ENCODE measurements at regions not wholly inside any gene's neighbourhood (a gene's known extent, or its start where the extent isn't known, plus 50 kb on each side); places are given as distances from the start of the nearest gene placed in this dataset.

GRCh38 chr13:34064456-34065205 is 246.7 kb downstream of the RFC3 start:
- no peak overlapping the region for H2AFZ ChIP-seq (ENCODE audit: low read length)
- H3K9me3 ChIP-seq (ENCODE audit: insufficient read depth, low read depth, low read length): no peaks in the 10 kb centered on the region
- H3K79me2 ChIP-seq (ENCODE audit: insufficient read depth, low read length): no peaks in the 10 kb centered on the region
- no peak overlapping the region for H3K9ac ChIP-seq (ENCODE audit: low read depth, low read length, poor library complexity, severe bottlenecking)
- no peaks in the 10 kb centered on the region for H3K36me3 ChIP-seq (ENCODE audit: insufficient read depth, low read length)
- no peaks in the 10 kb centered on the region for H3K4me1 ChIP-seq (ENCODE audit: insufficient read depth, low read length, poor library complexity, severe bottlenecking)
- no peaks in the 10 kb centered on the region for H3K27me3 ChIP-seq (ENCODE audit: insufficient read depth, low read length, poor library complexity, severe bottlenecking)
- no peak overlapping the region for H3K4me2 ChIP-seq (ENCODE audit: low read depth, low read length, poor library complexity, severe bottlenecking)
- H3F3A ChIP-seq (ENCODE audit: low read depth): no peaks in the 10 kb centered on the region
- no peak overlapping the region for H3K4me3 ChIP-seq (ENCODE audit: low read length, poor library complexity, severe bottlenecking)
- TF ChIP-seq CTCF (conservative IDR thresholded peaks at IDR 0.05; ENCODE audit: low read length) (no peak), EZH2phosphoT487 (IDR thresholded peaks at IDR 0.05; ENCODE audit: borderline replicate concordance) (no peak)
- H4K20me1 ChIP-seq (ENCODE audit: insufficient read depth, low read length, poor library complexity, severe bottlenecking): no peaks in the 10 kb centered on the region
- H3K9me2 ChIP-seq (replicated peaks; ENCODE audit: low read depth, low read length): no peaks in the 10 kb centered on the region

- Histone ChIP-seq H2AFZ (ENCODE audit: low read length) (no peak overlapping the region), H3K9me3 (ENCODE audit: insufficient read depth, low read depth, low read length) (no peaks in the 10 kb centered on the region), H3F3A (ENCODE audit: low read depth) (no peaks in the 10 kb centered on the region), H3K4me3 (ENCODE audit: low read length, poor library complexity, severe bottlenecking) (no peak overlapping the region), H3K4me2 (ENCODE audit: low read depth, low read length, poor library complexity, severe bottlenecking) (no peak overlapping the region), H3K9ac (ENCODE audit: low read depth, low read length, poor library complexity, severe bottlenecking) (no peak overlapping the region), H3K4me1 (ENCODE audit: insufficient read depth, low read length, poor library complexity, severe bottlenecking) (no peaks in the 10 kb centered on the region), H3K79me2 (ENCODE audit: insufficient read depth, low read length) (no peaks in the 10 kb centered on the region), H3K9me2 (replicated peaks; ENCODE audit: low read depth, low read length) (no peaks in the 10 kb centered on the region), H3K27me3 (ENCODE audit: insufficient read depth, low read length, poor library complexity, severe bottlenecking) (no peaks in the 10 kb centered on the region), H4K20me1 (ENCODE audit: insufficient read depth, low read length, poor library complexity, severe bottlenecking) (no peaks in the 10 kb centered on the region), H3K36me3 (ENCODE audit: insufficient read depth, low read length) (no peaks in the 10 kb centered on the region)
- TF ChIP-seq EZH2phosphoT487 (IDR thresholded peaks at IDR 0.05; ENCODE audit: borderline replicate concordance) (no peak), CTCF (conservative IDR thresholded peaks at IDR 0.05; ENCODE audit: low read length) (no peak)
Measured at GRCh38 chr13:34065928-34066327, 248.0 kb downstream of the RFC3 start.

GRCh38 chr13:34066344-34066743 is 248.4 kb downstream of the RFC3 start:
- no peaks in the 10 kb centered on the region for H4K20me1 ChIP-seq (ENCODE audit: insufficient read depth, low read length, poor library complexity, severe bottlenecking)
- H3K79me2 ChIP-seq (ENCODE audit: insufficient read depth, low read length): no peaks in the 10 kb centered on the region
- H3K9me3 ChIP-seq (ENCODE audit: insufficient read depth, low read depth, low read length): no peaks in the 10 kb centered on the region
- TF ChIP-seq CTCF (conservative IDR thresholded peaks at IDR 0.05; ENCODE audit: low read length) (no peak), EZH2phosphoT487 (IDR thresholded peaks at IDR 0.05; ENCODE audit: borderline replicate concordance) (no peak)
- no peaks in the 10 kb centered on the region for H3F3A ChIP-seq (ENCODE audit: low read depth)
- no peaks in the 10 kb centered on the region for H3K9me2 ChIP-seq (replicated peaks; ENCODE audit: low read depth, low read length)
- no peaks in the 10 kb centered on the region for H3K27me3 ChIP-seq (ENCODE audit: insufficient read depth, low read length, poor library complexity, severe bottlenecking)
- no peak overlapping the region for H3K4me2 ChIP-seq (ENCODE audit: low read depth, low read length, poor library complexity, severe bottlenecking)
- H3K36me3 ChIP-seq (ENCODE audit: insufficient read depth, low read length): no peaks in the 10 kb centered on the region
- no peak overlapping the region for H3K9ac ChIP-seq (ENCODE audit: low read depth, low read length, poor library complexity, severe bottlenecking)
- no peaks in the 10 kb centered on the region for H3K4me1 ChIP-seq (ENCODE audit: insufficient read depth, low read length, poor library complexity, severe bottlenecking)
- no peak overlapping the region for H2AFZ ChIP-seq (ENCODE audit: low read length)
- no peak overlapping the region for H3K4me3 ChIP-seq (ENCODE audit: low read length, poor library complexity, severe bottlenecking)
